ENCODE measurements at regions not wholly inside any gene's neighbourhood (a gene's known extent, or its start where the extent isn't known, plus 50 kb on each side); places are given as distances from the start of the nearest gene placed in this dataset.

- Histone ChIP-seq H3K79me2 (ENCODE audit: control insufficient read depth in 1 of 2, insufficient read depth in 2 of 2, low read length in 2 of 2) (no peaks in the 10 kb centered on the region), H4K91ac (replicated peaks; ENCODE audit: insufficient read length, low read length) (no peak overlapping the region), H3K14ac (ENCODE audit: insufficient read length) (no peak overlapping the region), H2BK15ac (ENCODE audit: low read length) (no peak overlapping the region), H4K20me1 (replicated peaks in 1 of 2; ENCODE audit: control insufficient read depth in 1 of 2, insufficient read depth in 2 of 2, low read length in 2 of 2) (no peaks in the 10 kb centered on the region), H3K18ac (ENCODE audit: extremely low read depth, low read length) (no peak overlapping the region), H3K27ac (ENCODE audit: low read depth, low read length) (no peak overlapping the region), H3K56ac (replicated peaks; ENCODE audit: insufficient read length, low read depth, low read length) (no peak overlapping the region), H3K9me3 (ENCODE audit: insufficient read depth in 2 of 2, low read depth in 1 of 2, low read length in 1 of 2) (0 out of 4 replicates have a peak, but pooled peaks cover 0 to 4% of the 10 kb centered on the region in 2 experiments), H3K4me1 (replicated peaks in 1 of 4; ENCODE audit: control insufficient read depth in 3 of 4, insufficient read depth in 4 of 4, low read length in 3 of 4) (no peaks in the 10 kb centered on the region), H4K5ac (ENCODE audit: insufficient read length, low read depth, low read length) (no peak overlapping the region), H3K4me3 (ENCODE audit: extremely low read depth in 1 of 4, insufficient read depth in 2 of 4, low read depth in 3 of 4, low read length in 4 of 4) (no peak overlapping the region), H3K79me1 (ENCODE audit: low read depth, low read length) (no peaks in the 10 kb centered on the region), H3K9ac (replicated peaks in 1 of 4; ENCODE audit: extremely low read depth in 1 of 4, low read depth in 3 of 4, low read length in 3 of 4) (no peak overlapping the region), H3K23me2 (ENCODE audit: low read depth, low read length) (no peaks in the 10 kb centered on the region), H3K27me3 (replicated peaks in 1 of 4; ENCODE audit: control insufficient read depth in 3 of 4, extremely low read depth in 1 of 4, insufficient read depth in 3 of 4, low read length in 3 of 4) (no peaks in the 10 kb centered on the region), H3K4ac (replicated peaks; ENCODE audit: insufficient read length, low read depth, low read length) (no peak overlapping the region), H2BK20ac (ENCODE audit: low read length) (no peak overlapping the region), H4K8ac (ENCODE audit: extremely low read depth, insufficient read depth, low read length) (no peak overlapping the region), H2AFZ (ENCODE audit: low read length) (no peak overlapping the region), H3K23ac (ENCODE audit: insufficient read length) (no peak overlapping the region), H2BK5ac (ENCODE audit: low read depth, low read length) (no peak overlapping the region), H3K36me3 (ENCODE audit: control insufficient read depth in 2 of 4, insufficient read depth in 4 of 4, low read length in 3 of 4) (no peaks in the 10 kb centered on the region), H2AK5ac (ENCODE audit: low read depth, low read length) (no peak overlapping the region), H3K4me2 (ENCODE audit: insufficient read depth in 1 of 2, low read depth in 2 of 2, low read length in 2 of 2) (no peak overlapping the region), H2BK120ac (replicated peaks; ENCODE audit: low read depth, low read length) (no peak overlapping the region), H2BK12ac (ENCODE audit: low read depth, low read length) (no peak overlapping the region)
- ChIA-PET POLR2A (ENCODE audit: partially characterized antibody) (no interaction called here), CTCF (ENCODE audit: partially characterized antibody) (no interaction called here)
- DNase-seq (ENCODE audit: low read depth in 1 of 2, low spot score in 2 of 2) (no peak), FAIRE-seq (no peak)
- WGBS, 2 experiments (ENCODE audit: extremely low coverage in 1 of 2, insufficient coverage in 1 of 2, insufficient read length in 1 of 2, insufficient replicate concordance in 2 of 2, low coverage in 1 of 2, low lambda C conversion rate in 2 of 2, missing lambda C conversion rate in 1 of 2) = 98% methylated on average over 3 of the region's 3 CpGs; no CpG with 5 or more reads in 1 of the 2 experiments
- TF ChIP-seq NRF1 (IDR thresholded peaks at IDR 0.05; ENCODE audit: low read depth, low read length) (no peak), E2F6 (IDR thresholded peaks at IDR 0.05) (no peak), RNF2 (IDR thresholded peaks at IDR 0.05; ENCODE audit: borderline replicate concordance, low read depth, low read length, missing control alignments, poor library complexity, severe bottlenecking) (no peak), CHD2 (IDR thresholded peaks at IDR 0.05; ENCODE audit: low read length) (no peak), SUZ12 (IDR thresholded peaks at IDR 0.05; ENCODE audit: low read length) (no peak), CEBPB (IDR thresholded peaks at IDR 0.05; ENCODE audit: low read depth, low read length) (no peak), POLR2AphosphoS5 (IDR thresholded peaks at IDR 0.05; ENCODE audit: low read depth, low read length) (no peak), TBP (IDR thresholded peaks at IDR 0.05; ENCODE audit: low read depth, low read length) (no peak), CBX8 (IDR thresholded peaks at IDR 0.05; ENCODE audit: borderline replicate concordance, low read depth, low read length) (no peak), JUN (IDR thresholded peaks at IDR 0.05; ENCODE audit: low read depth, low read length) (no peak), USF2 (IDR thresholded peaks at IDR 0.05; ENCODE audit: low read length) (no peak), POU5F1 (IDR thresholded peaks at IDR 0.05; ENCODE audit: low read depth, low read length) (no peak), RBBP5 (IDR thresholded peaks at IDR 0.05; ENCODE audit: borderline replicate concordance, low read depth, low read length) (no peak)
Observed at GRCh38 chr4:33339762-33340161, 2619.6 kb downstream of the PCDH7 start.
